ENCODE measurements at regions not wholly inside any gene's neighbourhood (a gene's known extent, or its start where the extent isn't known, plus 50 kb on each side); places are given as distances from the start of the nearest gene placed in this dataset.

DNA sequence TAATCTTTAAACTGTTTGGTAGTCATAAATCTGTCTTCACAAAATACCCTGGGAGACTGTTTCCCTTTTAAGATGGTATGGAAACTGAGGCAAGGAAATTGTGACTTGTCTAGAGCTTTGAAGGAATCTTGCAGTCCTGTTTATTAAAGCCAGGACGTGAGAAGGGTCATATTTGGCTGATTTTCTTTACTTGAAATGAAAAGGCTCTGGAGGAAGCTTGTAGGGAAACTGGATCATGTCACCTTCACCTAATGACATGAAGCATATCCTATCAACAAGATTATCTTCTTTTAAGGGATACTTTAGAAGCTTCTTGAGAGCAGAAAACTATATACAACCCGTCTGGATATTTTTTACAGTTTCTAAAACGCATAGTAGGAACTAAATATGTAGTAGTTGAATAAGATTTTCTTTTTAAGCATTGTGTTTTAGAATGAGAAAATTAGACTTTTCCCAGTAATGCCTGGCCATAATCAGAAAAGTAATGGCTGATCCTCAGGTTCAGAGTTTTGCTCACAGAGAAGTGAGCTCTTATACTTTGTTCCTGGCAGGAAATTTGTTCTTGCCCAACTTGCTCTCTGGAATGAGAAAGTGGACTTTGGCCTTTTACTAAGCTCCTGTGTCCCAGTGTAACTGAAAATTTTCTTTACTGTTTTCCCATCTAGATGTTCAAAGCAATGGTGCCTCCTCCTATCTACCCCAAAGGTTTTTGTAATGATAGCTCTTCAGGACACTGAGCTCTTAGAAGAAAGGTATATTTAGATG, 136.8 kb upstream of the AFF2 start:
- no peaks in the 10 kb centered on the region for H3K36me3 Mint-ChIP-seq (ENCODE audit: insufficient read depth)
- H3K4me1 Mint-ChIP-seq (ENCODE audit: low read depth): peaks cover 5% of the 10 kb centered on the region
- no peak for DNase-seq
- H3K9me3 Mint-ChIP-seq: no peaks in the 10 kb centered on the region
- H3K27me3 Mint-ChIP-seq (ENCODE audit: low read depth): no peaks in the 10 kb centered on the region
- ATAC-seq: no peak
- no peak overlapping the region for H3K4me3 Mint-ChIP-seq

DNA sequence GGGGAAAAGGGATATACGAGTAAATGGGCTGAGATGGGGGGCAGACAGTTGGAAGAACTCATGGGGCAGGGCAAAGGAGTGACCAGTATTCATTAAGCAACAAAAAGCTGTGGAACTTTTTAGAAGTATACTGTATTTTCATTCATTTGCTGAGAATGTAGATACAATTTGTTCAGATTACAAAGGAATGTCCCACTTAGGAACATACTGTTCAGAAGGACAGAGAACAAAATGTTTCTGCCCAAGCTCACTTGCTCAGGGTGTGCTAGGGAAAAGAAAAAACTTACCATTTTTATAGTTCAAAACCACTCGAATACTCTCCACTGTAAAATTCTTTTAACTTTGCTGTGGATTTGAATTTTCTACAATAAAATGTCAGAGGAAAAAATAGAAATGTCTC, 135.2 kb upstream of the AFF2 start:
- no peak overlapping the region for H3K4me3 Mint-ChIP-seq
- ATAC-seq (no peak), DNase-seq (no peak)
- H3K36me3 Mint-ChIP-seq (ENCODE audit: insufficient read depth): no peaks in the 10 kb centered on the region
- peaks cover 5% of the 10 kb centered on the region for H3K4me1 Mint-ChIP-seq (ENCODE audit: low read depth)
- H3K27me3 Mint-ChIP-seq (ENCODE audit: low read depth): no peaks in the 10 kb centered on the region
- H3K9me3 Mint-ChIP-seq: no peaks in the 10 kb centered on the region

DNA sequence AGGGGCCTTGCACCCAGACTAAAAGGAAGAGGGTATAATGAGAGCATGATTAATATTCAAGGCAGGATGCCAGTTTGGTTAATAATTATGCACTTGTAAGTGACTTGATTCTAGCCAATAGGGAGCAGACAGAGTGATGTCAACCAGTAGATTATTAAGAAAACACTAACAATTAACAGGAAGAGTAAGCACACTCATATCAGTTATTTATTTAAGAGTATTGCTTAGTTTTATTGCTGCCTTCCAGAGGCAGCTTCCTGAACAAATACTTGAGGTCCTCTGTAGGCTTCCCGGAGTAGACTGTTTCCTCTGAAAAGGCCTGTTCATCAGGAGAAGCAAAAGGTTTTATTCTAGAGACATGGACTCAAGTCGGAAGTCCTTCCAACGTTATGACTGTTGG, 129.1 kb upstream of the AFF2 start:
- Mint-ChIP-seq H3K4me1 (ENCODE audit: low read depth) (peaks cover 5% of the 10 kb centered on the region), H3K4me3 (no peak overlapping the region), H3K36me3 (ENCODE audit: insufficient read depth) (no peaks in the 10 kb centered on the region), H3K27me3 (ENCODE audit: low read depth) (no peaks in the 10 kb centered on the region), H3K9me3 (peaks cover 3% of the 10 kb centered on the region)
- DNase-seq (no peak), ATAC-seq (no peak)

DNA sequence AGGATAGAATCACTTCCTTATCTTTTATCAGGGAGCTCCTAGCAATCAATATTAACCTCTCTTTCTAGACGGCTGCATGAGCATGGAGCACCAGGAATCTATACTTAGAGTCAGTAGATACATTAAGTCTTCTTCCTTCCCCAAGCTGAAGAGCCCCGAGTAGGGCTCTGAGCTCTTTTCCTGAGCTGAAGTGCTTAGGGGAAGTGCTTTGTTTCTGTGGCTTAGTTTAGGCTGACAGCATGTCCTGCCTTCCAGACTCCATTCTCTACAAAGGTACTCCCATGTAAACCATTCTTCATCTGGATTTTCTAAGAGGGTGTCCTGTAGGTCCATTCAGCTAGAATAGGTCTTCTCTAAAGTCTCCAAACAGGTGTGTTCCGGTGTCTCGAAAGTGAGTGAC, 127.5 kb upstream of the AFF2 start:
- no peak overlapping the region for H3K4me3 Mint-ChIP-seq
- DNase-seq (no peak), ATAC-seq (no peak)
- H3K4me1 Mint-ChIP-seq (ENCODE audit: low read depth): peaks cover 2% of the 10 kb centered on the region
- no peaks in the 10 kb centered on the region for H3K27me3 Mint-ChIP-seq (ENCODE audit: low read depth)
- H3K9me3 Mint-ChIP-seq: peaks cover 3% of the 10 kb centered on the region
- H3K36me3 Mint-ChIP-seq (ENCODE audit: insufficient read depth): no peaks in the 10 kb centered on the region

DNA sequence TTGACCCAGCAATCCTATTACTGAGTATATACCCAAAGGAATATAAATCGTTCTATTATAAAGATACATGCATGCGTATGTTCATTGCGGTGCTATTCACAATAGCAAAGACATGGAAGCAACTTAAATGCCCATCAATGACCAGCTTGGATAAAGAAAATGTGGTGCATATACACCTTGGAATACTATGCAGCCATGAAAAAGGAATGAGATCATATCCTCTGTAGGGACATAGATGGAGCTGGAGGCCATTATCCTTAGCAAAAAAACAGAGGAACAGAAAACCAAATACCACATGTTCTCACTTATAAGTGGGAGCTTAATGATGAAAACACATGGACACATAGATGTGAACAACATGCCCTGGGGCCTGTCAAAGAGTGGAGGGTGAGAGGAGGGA, 124.1 kb upstream of the AFF2 start:
- Mint-ChIP-seq H3K4me1 (ENCODE audit: low read depth) (peaks cover 18% of the 10 kb centered on the region), H3K27me3 (ENCODE audit: low read depth) (no peaks in the 10 kb centered on the region), H3K9me3 (peaks cover 3% of the 10 kb centered on the region), H3K36me3 (ENCODE audit: insufficient read depth) (no peaks in the 10 kb centered on the region), H3K4me3 (no peak overlapping the region)
- no peak for ATAC-seq
- no peak for DNase-seq

DNA sequence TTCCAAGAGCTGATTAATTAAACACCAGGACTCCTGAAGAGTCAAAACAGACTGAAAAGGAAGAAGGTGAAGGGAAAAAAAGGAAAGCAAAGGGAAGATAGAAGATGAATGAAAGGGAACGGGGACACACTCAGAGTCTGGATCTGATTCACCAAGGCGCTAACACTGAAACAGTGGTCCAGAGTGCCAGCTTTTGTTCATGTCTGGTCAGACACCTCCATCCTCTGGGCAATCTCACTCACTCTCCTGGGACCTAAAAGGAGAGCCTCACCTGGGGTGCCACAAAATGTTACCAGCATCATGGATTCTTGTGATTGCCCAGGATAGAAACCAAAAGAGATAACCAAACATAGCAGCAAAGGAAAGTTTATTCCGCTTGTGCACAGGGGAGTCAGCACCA, 120.3 kb upstream of the AFF2 start:
- H3K9me3 Mint-ChIP-seq: peaks cover 3% of the 10 kb centered on the region
- peak overlapping the region; percentile 78 for H3K4me3 Mint-ChIP-seq
- no peaks in the 10 kb centered on the region for H3K27me3 Mint-ChIP-seq (ENCODE audit: low read depth)
- no peaks in the 10 kb centered on the region for H3K36me3 Mint-ChIP-seq (ENCODE audit: insufficient read depth)
- peaks cover 29% of the 10 kb centered on the region for H3K4me1 Mint-ChIP-seq (ENCODE audit: low read depth)
- no peak for DNase-seq
- peak; percentile 1 to 12 for ATAC-seq

DNA sequence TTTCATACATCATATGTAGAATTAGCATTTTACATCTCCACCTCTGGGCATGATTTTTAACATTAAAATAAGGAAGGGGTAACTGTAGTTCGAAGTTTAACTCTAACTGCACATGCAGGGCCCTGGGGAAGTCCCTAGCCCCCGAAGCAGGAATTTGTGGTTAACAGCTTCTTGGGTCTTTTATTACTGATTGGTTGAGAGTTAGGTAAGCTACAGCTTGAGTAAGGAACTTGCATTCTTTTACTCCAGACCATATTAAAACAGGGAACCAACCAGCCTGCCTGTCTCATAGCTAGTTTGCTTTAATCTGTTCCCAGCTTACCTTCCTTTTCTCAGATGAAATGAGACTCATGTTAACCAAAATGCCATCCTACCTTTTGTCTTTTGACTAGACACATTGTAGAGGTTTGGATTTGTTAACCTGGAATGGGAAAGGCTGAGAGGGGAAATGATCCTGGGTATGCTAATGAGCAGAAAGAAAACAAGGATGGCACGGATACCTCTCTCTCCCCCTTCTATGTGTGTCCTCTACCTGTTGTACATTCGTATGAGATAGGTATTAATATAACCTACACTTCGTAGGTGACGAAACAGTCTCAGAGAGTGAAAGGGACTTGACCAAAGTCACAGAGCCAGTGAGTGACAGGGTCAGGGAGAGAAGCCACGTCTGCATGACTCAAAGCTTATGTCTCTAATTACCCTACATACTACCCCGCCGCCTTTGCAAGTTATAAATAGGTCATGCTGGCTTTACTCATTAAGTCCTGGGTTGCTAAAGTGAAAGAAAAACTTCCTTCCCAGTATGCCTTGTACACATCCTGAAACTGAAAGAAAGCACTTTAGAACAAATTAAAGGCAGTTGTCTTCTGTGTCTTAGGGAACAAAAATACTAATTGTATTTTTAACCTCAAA, 119.5 kb upstream of the AFF2 start:
- ATAC-seq (peak; percentile 95 to 97), DNase-seq (peak; percentile 35)
- Mint-ChIP-seq H3K4me3 (peak overlapping the region; percentile 78), H3K27me3 (ENCODE audit: low read depth) (no peaks in the 10 kb centered on the region), H3K9me3 (no peaks in the 10 kb centered on the region), H3K4me1 (ENCODE audit: low read depth) (peaks cover 29% of the 10 kb centered on the region), H3K36me3 (ENCODE audit: insufficient read depth) (no peaks in the 10 kb centered on the region)

DNA sequence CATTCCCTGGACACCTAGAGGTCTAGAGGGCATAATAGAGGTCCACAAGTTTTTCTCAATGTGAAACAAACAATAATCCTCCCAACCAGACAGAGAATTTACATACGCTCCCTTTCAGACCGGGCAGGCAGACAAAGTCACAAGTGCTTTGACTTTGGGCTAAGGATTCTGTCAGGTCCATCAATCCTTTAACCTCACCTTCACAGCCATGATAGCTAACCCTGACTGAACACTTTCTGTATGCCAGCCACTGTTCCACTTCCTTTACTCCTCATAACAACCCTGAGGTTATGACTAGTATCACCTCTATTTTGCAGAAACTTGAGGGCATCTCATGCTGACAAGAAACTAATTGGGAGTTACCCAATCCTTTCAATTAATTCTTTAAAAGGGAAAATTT, 118.8 kb upstream of the AFF2 start:
- Mint-ChIP-seq H3K4me1 (ENCODE audit: low read depth) (peaks cover 29% of the 10 kb centered on the region), H3K36me3 (ENCODE audit: insufficient read depth) (no peaks in the 10 kb centered on the region), H3K27me3 (ENCODE audit: low read depth) (no peaks in the 10 kb centered on the region), H3K4me3 (peak overlapping the region; percentile 78), H3K9me3 (no peaks in the 10 kb centered on the region)
- ATAC-seq (peak; percentile 42 to 56), DNase-seq (no peak)

DNA sequence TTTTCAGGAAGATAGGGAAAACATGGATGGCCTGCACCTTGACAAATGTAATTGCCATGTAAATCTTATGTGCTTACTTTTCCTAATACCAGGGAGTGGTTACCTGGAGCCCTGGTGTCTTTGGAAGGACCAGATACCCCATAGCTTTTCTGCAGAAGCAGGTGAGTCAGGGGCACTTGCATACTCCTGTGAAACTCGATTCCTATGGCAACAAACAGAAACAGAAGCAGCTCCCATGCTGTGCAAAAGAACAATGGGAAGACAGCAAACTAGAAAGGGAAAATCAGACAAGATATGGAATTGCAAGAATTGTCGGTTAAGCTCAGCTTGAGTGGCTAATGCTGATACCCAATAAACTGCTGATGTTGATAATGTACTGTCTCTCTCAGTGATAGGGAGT, 117.4 kb upstream of the AFF2 start:
- ATAC-seq: no peak
- H3K9me3 Mint-ChIP-seq: no peaks in the 10 kb centered on the region
- H3K4me1 Mint-ChIP-seq (ENCODE audit: low read depth): peaks cover 29% of the 10 kb centered on the region
- H3K36me3 Mint-ChIP-seq (ENCODE audit: insufficient read depth): no peaks in the 10 kb centered on the region
- no peak for DNase-seq
- no peaks in the 10 kb centered on the region for H3K27me3 Mint-ChIP-seq (ENCODE audit: low read depth)
- no peak overlapping the region for H3K4me3 Mint-ChIP-seq

DNA sequence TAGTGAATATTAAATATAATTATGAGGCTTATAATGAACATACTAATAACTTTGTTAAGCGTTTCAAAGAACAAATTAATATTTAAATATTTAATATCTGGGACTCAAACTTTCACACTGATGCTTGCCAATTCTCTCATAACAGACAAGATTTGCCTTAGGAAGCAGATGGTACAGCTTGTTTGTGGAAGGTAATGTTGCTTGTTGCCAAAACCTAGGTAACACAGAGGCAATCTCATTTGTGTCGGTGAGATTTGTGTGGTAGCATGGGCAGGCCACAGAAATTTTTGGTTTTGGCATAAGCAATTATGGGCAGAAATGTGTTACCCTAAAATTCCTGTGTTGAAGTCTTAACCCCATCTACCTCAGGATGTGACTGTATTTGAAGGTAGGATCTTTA, 114.9 kb upstream of the AFF2 start:
- Mint-ChIP-seq H3K4me1 (ENCODE audit: low read depth) (peaks cover 21% of the 10 kb centered on the region), H3K9me3 (no peaks in the 10 kb centered on the region), H3K4me3 (no peak overlapping the region), H3K36me3 (ENCODE audit: insufficient read depth) (no peaks in the 10 kb centered on the region), H3K27me3 (ENCODE audit: low read depth) (no peaks in the 10 kb centered on the region)
- no peak for DNase-seq
- ATAC-seq: no peak

DNA sequence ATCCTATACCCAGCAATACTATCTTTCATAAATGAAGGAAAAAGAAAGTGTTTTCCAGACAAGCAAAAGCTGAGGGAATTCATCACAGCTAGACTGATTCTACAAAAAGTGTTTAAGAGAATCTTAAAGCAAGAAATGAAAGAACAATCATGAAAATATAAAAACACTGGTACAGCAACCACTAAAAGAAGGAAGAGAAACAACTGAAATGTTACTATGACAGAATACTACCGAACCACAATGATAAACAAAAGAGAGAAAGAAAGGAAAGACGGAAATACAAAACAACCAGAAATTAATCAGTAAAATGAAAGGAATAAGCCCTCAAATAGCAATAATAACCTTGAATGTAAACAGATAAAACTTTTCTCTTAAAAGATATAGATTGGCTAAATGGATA, 110.8 kb upstream of the AFF2 start:
- DNase-seq (no peak), ATAC-seq (no peak)
- Mint-ChIP-seq H3K4me1 (ENCODE audit: low read depth) (peaks cover 2% of the 10 kb centered on the region), H3K27me3 (ENCODE audit: low read depth) (no peaks in the 10 kb centered on the region), H3K36me3 (ENCODE audit: insufficient read depth) (no peaks in the 10 kb centered on the region), H3K4me3 (no peak overlapping the region), H3K9me3 (no peaks in the 10 kb centered on the region)

DNA sequence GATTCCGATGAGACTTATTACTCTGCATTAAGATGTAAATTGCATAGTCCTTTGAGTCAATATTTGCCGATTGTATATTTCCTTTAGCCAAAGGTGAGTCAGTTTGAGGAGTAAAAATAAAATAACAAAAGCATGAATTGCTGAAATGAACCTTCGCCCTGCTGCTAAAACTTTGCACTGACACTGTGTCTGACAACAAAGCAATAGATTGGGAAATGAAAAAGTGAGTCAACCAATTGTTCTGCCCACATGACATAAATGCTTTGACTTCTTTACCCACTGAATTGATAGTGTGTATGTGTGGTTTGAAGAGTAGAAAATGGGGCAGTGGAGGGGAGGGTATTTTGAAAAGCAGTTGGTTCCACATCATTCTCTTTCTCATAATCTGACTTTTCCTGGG, 88.4 kb upstream of the AFF2 start:
- H3K4me1 Mint-ChIP-seq (ENCODE audit: low read depth): peaks cover 8% of the 10 kb centered on the region
- DNase-seq (no peak), ATAC-seq (peak; percentile 78 to 92)
- H3K36me3 Mint-ChIP-seq (ENCODE audit: insufficient read depth): no peaks in the 10 kb centered on the region
- no peak overlapping the region for H3K4me3 Mint-ChIP-seq
- no peaks in the 10 kb centered on the region for H3K9me3 Mint-ChIP-seq
- H3K27me3 Mint-ChIP-seq (ENCODE audit: low read depth): peaks cover 2% of the 10 kb centered on the region

DNA sequence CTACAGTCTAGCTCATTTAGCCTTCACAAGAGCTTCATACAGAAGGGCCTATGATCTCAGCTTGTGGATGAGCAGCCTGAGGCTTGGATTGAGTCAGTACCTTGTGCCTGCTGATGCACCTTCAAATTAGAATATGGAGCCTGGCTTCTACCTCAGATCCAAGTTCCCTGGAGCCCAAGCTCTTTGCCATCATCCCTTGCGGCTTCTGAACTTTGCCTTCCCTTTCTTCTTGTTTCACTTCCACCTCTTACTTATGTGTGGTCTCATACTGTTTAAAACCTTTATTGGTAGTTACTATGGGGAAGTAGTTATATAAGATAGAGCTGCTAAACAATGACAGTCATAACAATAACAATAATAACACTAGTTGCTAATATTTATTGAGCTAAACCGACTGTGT, 84.3 kb upstream of the AFF2 start:
- ATAC-seq: no peak
- Mint-ChIP-seq H3K4me1 (ENCODE audit: low read depth) (peaks cover 8% of the 10 kb centered on the region), H3K36me3 (ENCODE audit: insufficient read depth) (no peaks in the 10 kb centered on the region), H3K4me3 (no peak overlapping the region), H3K9me3 (no peaks in the 10 kb centered on the region), H3K27me3 (ENCODE audit: low read depth) (peaks cover 2% of the 10 kb centered on the region)
- DNase-seq: no peak

DNA sequence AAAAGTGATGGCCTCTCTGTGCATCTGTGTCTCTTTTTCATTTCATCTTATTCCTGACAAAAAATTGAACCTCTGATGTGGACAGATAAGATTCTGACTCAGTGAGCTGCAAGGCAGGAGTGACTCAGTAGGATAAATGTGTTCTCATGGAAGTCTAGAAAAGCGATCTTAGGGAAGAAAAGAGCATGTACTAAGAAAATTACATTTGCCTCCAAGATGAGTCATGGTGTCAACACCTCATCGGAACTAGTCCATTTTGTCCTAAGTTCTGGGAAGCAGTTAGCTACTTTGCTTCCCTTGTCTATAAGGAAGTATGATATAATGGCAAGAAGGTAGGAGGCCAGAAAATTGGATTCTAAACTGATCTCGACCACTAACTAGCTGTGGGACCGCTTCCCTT, 83.5 kb upstream of the AFF2 start:
- Mint-ChIP-seq H3K9me3 (no peaks in the 10 kb centered on the region), H3K36me3 (ENCODE audit: insufficient read depth) (no peaks in the 10 kb centered on the region), H3K4me1 (ENCODE audit: low read depth) (peaks cover 5% of the 10 kb centered on the region), H3K27me3 (ENCODE audit: low read depth) (peaks cover 2% of the 10 kb centered on the region), H3K4me3 (no peak overlapping the region)
- ATAC-seq (no peak), DNase-seq (no peak)

DNA sequence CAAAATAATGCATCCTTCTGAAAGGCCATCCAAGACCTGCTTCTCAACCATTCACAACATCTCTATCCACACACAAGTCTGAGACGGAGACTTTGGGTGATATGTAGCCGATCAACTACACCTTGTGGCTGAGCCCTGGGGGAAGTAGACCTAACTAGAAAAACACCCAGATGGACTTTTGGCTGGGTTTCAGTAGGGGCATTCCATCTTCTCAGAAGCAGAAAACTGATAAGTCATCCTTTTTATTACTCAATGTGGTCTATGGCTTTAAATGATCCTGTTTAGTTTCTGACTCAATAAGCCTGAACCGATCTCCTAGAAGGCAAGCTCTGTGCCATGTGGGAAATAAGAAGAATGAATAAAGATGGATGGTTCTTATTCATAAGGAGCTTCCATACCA, 82.5 kb upstream of the AFF2 start:
- DNase-seq: no peak
- ATAC-seq: peak in 1 of 2 donors; percentile 32
- H3K4me3 Mint-ChIP-seq: no peak overlapping the region
- no peaks in the 10 kb centered on the region for H3K4me1 Mint-ChIP-seq (ENCODE audit: low read depth)
- H3K36me3 Mint-ChIP-seq (ENCODE audit: insufficient read depth): no peaks in the 10 kb centered on the region
- H3K9me3 Mint-ChIP-seq: no peaks in the 10 kb centered on the region
- no peaks in the 10 kb centered on the region for H3K27me3 Mint-ChIP-seq (ENCODE audit: low read depth)

All from activated T-cell treated with anti-CD3 and anti-CD28 coated beads, Interleukin-2, amount 50 U/mL, for 4 hours (primary cell).